ENCODE measurements at regions not wholly inside any gene's neighbourhood (a gene's known extent, or its start where the extent isn't known, plus 50 kb on each side); places are given as distances from the start of the nearest gene placed in this dataset.

DNA sequence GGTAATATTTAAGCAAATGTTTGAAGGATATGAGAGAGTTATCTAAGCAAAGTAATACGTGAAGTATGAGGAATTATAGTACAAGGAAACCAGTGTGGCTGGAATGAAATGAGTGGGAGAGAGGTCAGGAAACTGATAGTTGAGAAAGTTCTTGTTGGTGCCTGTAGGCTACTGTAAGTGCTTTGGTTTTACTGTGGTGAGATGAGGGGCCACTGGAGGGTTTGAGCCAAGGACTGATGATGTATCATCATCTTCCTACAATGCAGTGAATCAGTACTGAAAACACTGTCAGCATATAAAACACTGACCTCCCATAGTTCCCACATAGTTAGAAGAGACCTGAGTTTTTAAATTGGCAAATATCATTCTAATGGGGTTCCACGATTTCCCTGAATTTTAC, 367.5 kb upstream of the CTSO start:
- TF ChIP-seq, protein P1, sequence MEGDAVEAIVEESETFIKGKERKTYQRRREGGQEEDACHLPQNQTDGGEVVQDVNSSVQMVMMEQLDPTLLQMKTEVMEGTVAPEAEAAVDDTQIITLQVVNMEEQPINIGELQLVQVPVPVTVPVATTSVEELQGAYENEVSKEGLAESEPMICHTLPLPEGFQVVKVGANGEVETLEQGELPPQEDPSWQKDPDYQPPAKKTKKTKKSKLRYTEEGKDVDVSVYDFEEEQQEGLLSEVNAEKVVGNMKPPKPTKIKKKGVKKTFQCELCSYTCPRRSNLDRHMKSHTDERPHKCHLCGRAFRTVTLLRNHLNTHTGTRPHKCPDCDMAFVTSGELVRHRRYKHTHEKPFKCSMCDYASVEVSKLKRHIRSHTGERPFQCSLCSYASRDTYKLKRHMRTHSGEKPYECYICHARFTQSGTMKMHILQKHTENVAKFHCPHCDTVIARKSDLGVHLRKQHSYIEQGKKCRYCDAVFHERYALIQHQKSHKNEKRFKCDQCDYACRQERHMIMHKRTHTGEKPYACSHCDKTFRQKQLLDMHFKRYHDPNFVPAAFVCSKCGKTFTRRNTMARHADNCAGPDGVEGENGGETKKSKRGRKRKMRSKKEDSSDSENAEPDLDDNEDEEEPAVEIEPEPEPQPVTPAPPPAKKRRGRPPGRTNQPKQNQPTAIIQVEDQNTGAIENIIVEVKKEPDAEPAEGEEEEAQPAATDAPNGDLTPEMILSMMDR (IDR thresholded peaks at IDR 0.05; ENCODE audit: insufficient read depth, low read length, poor library complexity, severe bottlenecking), result no peak
- no peak for TF ChIP-seq EZH2phosphoT487 (conservative IDR thresholded peaks at IDR 0.05; ENCODE audit: low read length)
